Astrocyte (in vitro differentiated cells and primary cell): ENCODE measurements at regions not wholly inside any gene's neighbourhood (a gene's known extent, or its start where the extent isn't known, plus 50 kb on each side); places are given as distances from the start of the nearest gene placed in this dataset.

Experiments
- DNase-seq: peaks from one replicate; pipeline ENCODE4 v3.0.0-alpha.2; 2010; ENCODE audit warnings: low read depth
- FAIRE-seq: peaks from 2 replicates; lab custom pipeline; 2011; peaks lifted over from hg19 to GRCh38; lab: Jason Lieb, UNC
- H2AFZ ChIP-seq: 2 replicates; pipeline ENCODE4 v1.6.0; 2012; ENCODE audit warnings: low read depth, low read length, inconsistent platforms
- H3K27ac ChIP-seq: 2 replicates; pipeline ENCODE4 v1.5.1; 2011; ENCODE audit warnings: low read depth, low read length, inconsistent platforms
- H3K27me3 ChIP-seq: 2 replicates; pipeline ENCODE4 v1.6.0; 2011; ENCODE audit warnings: low read length, inconsistent platforms; ENCODE audit not compliant: insufficient read depth
- H3K36me3 ChIP-seq: 2 replicates; pipeline ENCODE4 v1.5.1; 2011; ENCODE audit warnings: low read length, inconsistent platforms; ENCODE audit not compliant: insufficient read depth
- H3K4me1 ChIP-seq: 2 replicates; pipeline ENCODE4 v1.5.1; 2011; ENCODE audit warnings: low read length, inconsistent platforms; ENCODE audit not compliant: insufficient read depth
- H3K4me2 ChIP-seq: 2 replicates; pipeline ENCODE4 v1.6.0; 2012; ENCODE audit warnings: low read length, inconsistent platforms
- H3K4me3 ChIP-seq: 2 replicates; pipeline ENCODE4 v1.5.1; 2011; ENCODE audit warnings: low read depth, mild to moderate bottlenecking, low read length, inconsistent platforms; ENCODE audit not compliant: insufficient read depth
- H3K79me2 ChIP-seq: 2 replicates; pipeline ENCODE4 v1.6.0; 2012; ENCODE audit warnings: mild to moderate bottlenecking, low read length, inconsistent platforms; ENCODE audit not compliant: insufficient read depth
- H3K9ac ChIP-seq: 2 replicates; pipeline ENCODE4 v1.6.0; 2012; ENCODE audit warnings: mild to moderate bottlenecking, low read length, inconsistent platforms
- H3K9me3 ChIP-seq: 2 replicates; pipeline ENCODE4 v1.5.1; 2012; ENCODE audit warnings: low read depth, mild to moderate bottlenecking, low read length, inconsistent platforms; ENCODE audit not compliant: insufficient read depth
- H4K20me1 ChIP-seq: 2 replicates; pipeline ENCODE4 v1.6.0; 2012; ENCODE audit warnings: low read length, inconsistent platforms; ENCODE audit not compliant: insufficient read depth
- H3K27ac Mint-ChIP-seq: one replicate; pipeline ENCODE4 v1.8.0; 2021; ENCODE audit warnings: mild to moderate bottlenecking, mixed read lengths; ENCODE audit not compliant: unreplicated experiment
- H3K27me3 Mint-ChIP-seq: one replicate; pipeline ENCODE4 v1.8.0; 2021; ENCODE audit warnings: low read depth, mixed read lengths; ENCODE audit not compliant: unreplicated experiment
- H3K36me3 Mint-ChIP-seq: one replicate; pipeline ENCODE4 v1.8.0; 2021; ENCODE audit warnings: low read depth, mixed read lengths; ENCODE audit not compliant: unreplicated experiment
- H3K4me1 Mint-ChIP-seq: one replicate; pipeline ENCODE4 v1.8.0; 2021; ENCODE audit warnings: low read depth, mixed read lengths; ENCODE audit not compliant: unreplicated experiment
- H3K4me3 Mint-ChIP-seq: one replicate; pipeline ENCODE4 v1.8.0; 2021; ENCODE audit warnings: mild to moderate bottlenecking, moderate library complexity, mixed read lengths; ENCODE audit not compliant: unreplicated experiment
- H3K9me3 Mint-ChIP-seq: one replicate; pipeline ENCODE4 v1.8.0; 2021; ENCODE audit warnings: mild to moderate bottlenecking, mixed read lengths; ENCODE audit not compliant: unreplicated experiment
- CTCF ChIP-seq: IDR thresholded peaks from 2 replicates; pipeline ENCODE4 v1.5.1; 2011; ENCODE audit warnings: low read depth, mild to moderate bottlenecking, inconsistent platforms, low read length, moderate library complexity; ENCODE audit not compliant: insufficient read depth
- EZH2 ChIP-seq: IDR thresholded peaks from 2 replicates; pipeline ENCODE4 v1.6.1; 2012; ENCODE audit warnings: mild to moderate bottlenecking, low read length, inconsistent platforms; ENCODE audit not compliant: insufficient read depth

DNA sequence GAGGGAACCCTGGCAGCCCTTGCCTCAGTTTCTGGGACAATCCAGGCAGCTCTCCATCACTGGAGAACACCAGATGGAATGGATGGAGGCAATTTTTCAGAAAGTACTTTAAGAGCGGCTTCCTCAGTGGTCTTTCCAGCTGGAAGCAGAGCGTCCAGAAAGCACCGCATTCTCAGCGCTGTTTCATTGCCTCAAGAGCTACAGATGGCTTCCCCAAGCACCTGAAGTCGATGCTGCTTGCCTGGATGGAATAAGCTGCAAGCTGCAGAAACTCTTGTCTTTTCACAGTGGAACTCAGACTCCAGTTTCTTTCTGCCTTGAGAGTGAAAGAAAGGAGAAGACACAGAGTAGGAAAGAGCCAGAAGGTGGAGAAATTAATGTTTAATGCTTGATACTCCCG lies 766.9 kb downstream of the TDRD15 start:
- Histone ChIP-seq H3K27ac (no peak overlapping the region), H4K20me1 (no peaks in the 10 kb centered on the region), H3K4me3 (no peak overlapping the region), H3K36me3 (no peaks in the 10 kb centered on the region), H3K27me3 (no peaks in the 10 kb centered on the region), H3K4me1 (no peaks in the 10 kb centered on the region), H3K9me3 (peaks cover 2% of the 10 kb centered on the region), H2AFZ (no peak overlapping the region), H3K79me2 (no peaks in the 10 kb centered on the region), H3K4me2 (no peak overlapping the region), H3K9ac (no peak overlapping the region)
- no peaks in the 10 kb centered on the region for H3K36me3 Mint-ChIP-seq
- TF ChIP-seq CTCF = no peak
- TF ChIP-seq EZH2 = no peak
- H3K27ac Mint-ChIP-seq = no peak overlapping the region
- H3K4me3 Mint-ChIP-seq = no peak overlapping the region
- no peaks in the 10 kb centered on the region for H3K4me1 Mint-ChIP-seq
- no peaks in the 10 kb centered on the region for H3K9me3 Mint-ChIP-seq
- FAIRE-seq (no peak), DNase-seq (no peak)
- peaks cover 2% of the 10 kb centered on the region for H3K27me3 Mint-ChIP-seq

DNA sequence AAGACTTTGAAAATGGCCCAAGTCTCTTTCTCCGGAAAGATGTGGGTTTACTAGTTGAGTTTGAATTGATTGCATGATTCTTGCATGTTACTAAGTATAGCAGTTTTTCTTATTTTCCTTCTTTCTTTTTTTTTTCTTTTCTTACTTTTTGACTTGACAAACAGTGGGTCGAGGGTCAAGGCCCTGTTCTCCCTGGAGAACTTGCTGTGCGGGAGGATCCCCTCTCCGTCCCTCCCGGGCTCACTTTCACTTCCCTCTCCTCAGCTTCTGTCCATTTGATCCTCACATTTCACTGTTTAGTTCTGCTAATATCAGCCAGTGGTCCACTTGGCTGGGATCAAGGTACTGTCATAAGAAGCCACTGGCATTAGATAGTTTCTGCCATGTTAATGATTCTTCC lies 767.4 kb downstream of the TDRD15 start:
- DNase-seq (no peak), FAIRE-seq (no peak)
- Histone ChIP-seq H3K4me2 (no peak overlapping the region), H2AFZ (no peak overlapping the region), H4K20me1 (no peaks in the 10 kb centered on the region), H3K4me1 (no peaks in the 10 kb centered on the region), H3K79me2 (no peaks in the 10 kb centered on the region), H3K27ac (no peak overlapping the region), H3K9ac (no peak overlapping the region), H3K4me3 (no peak overlapping the region), H3K9me3 (peaks cover 2% of the 10 kb centered on the region), H3K27me3 (no peaks in the 10 kb centered on the region), H3K36me3 (no peaks in the 10 kb centered on the region)
- H3K4me1 Mint-ChIP-seq = no peaks in the 10 kb centered on the region
- no peak for TF ChIP-seq CTCF
- TF ChIP-seq EZH2 = no peak
- no peak overlapping the region for H3K4me3 Mint-ChIP-seq
- no peaks in the 10 kb centered on the region for H3K36me3 Mint-ChIP-seq
- no peaks in the 10 kb centered on the region for H3K9me3 Mint-ChIP-seq
- H3K27me3 Mint-ChIP-seq = peaks cover 2% of the 10 kb centered on the region
- H3K27ac Mint-ChIP-seq = no peak overlapping the region

DNA sequence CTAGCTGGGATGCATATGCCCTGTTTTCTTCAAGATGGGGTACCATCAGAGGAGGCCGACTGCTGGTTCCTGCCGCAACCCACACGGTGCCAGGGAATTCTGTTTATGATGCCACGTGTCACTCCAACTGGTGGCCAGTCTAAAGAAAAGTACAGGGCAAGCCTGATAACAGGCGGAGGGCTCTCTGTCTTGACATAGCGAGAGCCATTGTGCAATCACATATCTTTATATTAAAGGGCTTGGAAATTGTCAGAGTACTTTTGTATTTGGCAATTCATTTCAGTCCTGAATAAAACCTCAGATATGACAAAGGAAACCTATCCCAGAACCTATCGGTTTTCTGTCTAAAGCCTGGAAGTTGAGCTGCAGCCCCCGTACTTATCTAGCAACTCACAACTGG lies 768.4 kb downstream of the TDRD15 start:
- no peaks in the 10 kb centered on the region for H3K79me2 ChIP-seq
- no peaks in the 10 kb centered on the region for H3K4me1 ChIP-seq
- no peak overlapping the region for H2AFZ ChIP-seq
- no peak for TF ChIP-seq CTCF
- no peak for TF ChIP-seq EZH2
- DNase-seq (no peak), FAIRE-seq (no peak)
- peaks cover 2% of the 10 kb centered on the region for H3K9me3 ChIP-seq
- Mint-ChIP-seq H3K4me3 (no peak overlapping the region), H3K36me3 (no peaks in the 10 kb centered on the region), H3K27me3 (peaks cover 5% of the 10 kb centered on the region), H3K4me1 (no peaks in the 10 kb centered on the region), H3K9me3 (no peaks in the 10 kb centered on the region), H3K27ac (no peak overlapping the region)
- no peaks in the 10 kb centered on the region for H3K27me3 ChIP-seq
- H3K4me2 ChIP-seq = no peak overlapping the region
- H4K20me1 ChIP-seq = no peaks in the 10 kb centered on the region
- H3K9ac ChIP-seq = no peak overlapping the region
- no peaks in the 10 kb centered on the region for H3K36me3 ChIP-seq
- H3K4me3 ChIP-seq = no peak overlapping the region
- H3K27ac ChIP-seq = no peak overlapping the region
